ENCODE measurements at regions not wholly inside any gene's neighbourhood (a gene's known extent, or its start where the extent isn't known, plus 50 kb on each side); places are given as distances from the start of the nearest gene placed in this dataset.

DNA sequence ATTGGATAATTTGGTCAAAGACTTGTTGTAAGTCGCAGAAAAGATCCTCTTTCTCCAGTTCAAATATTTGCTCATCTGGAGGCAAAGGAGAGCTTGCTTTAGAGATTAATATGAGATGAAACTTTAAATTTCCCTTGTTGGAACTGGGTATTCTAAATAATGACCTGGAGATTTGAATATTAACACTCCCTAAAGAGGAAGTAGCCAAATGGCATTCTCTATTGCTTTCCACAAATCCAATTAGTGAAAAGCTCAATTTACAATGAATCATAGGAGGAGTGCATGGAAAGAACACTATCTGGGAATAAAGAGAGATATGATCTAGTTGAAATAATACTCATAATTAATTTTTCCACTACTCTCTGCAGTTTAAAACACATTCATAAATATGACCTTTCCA is 641.6 kb upstream of the TENM4 start:
- Histone ChIP-seq H3K27me3 (replicated peaks; ENCODE audit: control insufficient read depth, insufficient read depth, low read length) (no peaks in the 10 kb centered on the region), H3K4me3 (replicated peaks; ENCODE audit: low read depth, low read length) (no peak overlapping the region), H3K36me3 (ENCODE audit: control insufficient read depth, insufficient read depth, low read length) (no peaks in the 10 kb centered on the region)
- TF ChIP-seq, protein P1, sequence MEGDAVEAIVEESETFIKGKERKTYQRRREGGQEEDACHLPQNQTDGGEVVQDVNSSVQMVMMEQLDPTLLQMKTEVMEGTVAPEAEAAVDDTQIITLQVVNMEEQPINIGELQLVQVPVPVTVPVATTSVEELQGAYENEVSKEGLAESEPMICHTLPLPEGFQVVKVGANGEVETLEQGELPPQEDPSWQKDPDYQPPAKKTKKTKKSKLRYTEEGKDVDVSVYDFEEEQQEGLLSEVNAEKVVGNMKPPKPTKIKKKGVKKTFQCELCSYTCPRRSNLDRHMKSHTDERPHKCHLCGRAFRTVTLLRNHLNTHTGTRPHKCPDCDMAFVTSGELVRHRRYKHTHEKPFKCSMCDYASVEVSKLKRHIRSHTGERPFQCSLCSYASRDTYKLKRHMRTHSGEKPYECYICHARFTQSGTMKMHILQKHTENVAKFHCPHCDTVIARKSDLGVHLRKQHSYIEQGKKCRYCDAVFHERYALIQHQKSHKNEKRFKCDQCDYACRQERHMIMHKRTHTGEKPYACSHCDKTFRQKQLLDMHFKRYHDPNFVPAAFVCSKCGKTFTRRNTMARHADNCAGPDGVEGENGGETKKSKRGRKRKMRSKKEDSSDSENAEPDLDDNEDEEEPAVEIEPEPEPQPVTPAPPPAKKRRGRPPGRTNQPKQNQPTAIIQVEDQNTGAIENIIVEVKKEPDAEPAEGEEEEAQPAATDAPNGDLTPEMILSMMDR (IDR thresholded peaks at IDR 0.05; ENCODE audit: insufficient read depth, low read length, poor library complexity, severe bottlenecking): no peak
- no peak for DNase-seq (ENCODE audit: extremely low read depth, insufficient read length)

GRCh38 chr11:80077113-80077512 is 636.3 kb upstream of the TENM4 start:
- TF ChIP-seq, protein P1 (IDR thresholded peaks at IDR 0.05; ENCODE audit: insufficient read depth, low read length, poor library complexity, severe bottlenecking): no peak
- Histone ChIP-seq H3K4me3 (replicated peaks; ENCODE audit: low read depth, low read length) (no peak overlapping the region), H3K36me3 (ENCODE audit: control insufficient read depth, insufficient read depth, low read length) (no peaks in the 10 kb centered on the region), H3K27me3 (replicated peaks; ENCODE audit: control insufficient read depth, insufficient read depth, low read length) (no peaks in the 10 kb centered on the region)
- DNase-seq (ENCODE audit: extremely low read depth, insufficient read length): no peak

DNA sequence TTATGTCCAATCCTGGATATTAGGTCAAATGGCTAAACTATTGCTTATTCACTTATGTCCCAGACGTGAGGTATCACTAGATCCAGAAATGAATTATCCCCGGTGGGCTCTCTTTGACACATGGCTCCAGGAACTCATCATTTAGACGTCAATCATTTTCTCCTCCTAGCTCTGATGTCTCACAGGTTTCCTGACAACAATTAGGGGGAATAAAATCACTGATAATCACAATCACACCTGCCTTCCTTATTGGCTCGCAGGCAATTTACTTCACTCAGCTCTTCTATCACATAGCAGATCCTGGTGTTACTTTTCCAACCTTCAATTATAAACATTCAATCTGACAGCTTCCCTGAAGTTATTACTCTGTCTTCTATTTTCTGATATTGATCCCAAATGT is 634.0 kb upstream of the TENM4 start:
- TF ChIP-seq, protein P1 (IDR thresholded peaks at IDR 0.05; ENCODE audit: insufficient read depth, low read length, poor library complexity, severe bottlenecking): no peak

DNA sequence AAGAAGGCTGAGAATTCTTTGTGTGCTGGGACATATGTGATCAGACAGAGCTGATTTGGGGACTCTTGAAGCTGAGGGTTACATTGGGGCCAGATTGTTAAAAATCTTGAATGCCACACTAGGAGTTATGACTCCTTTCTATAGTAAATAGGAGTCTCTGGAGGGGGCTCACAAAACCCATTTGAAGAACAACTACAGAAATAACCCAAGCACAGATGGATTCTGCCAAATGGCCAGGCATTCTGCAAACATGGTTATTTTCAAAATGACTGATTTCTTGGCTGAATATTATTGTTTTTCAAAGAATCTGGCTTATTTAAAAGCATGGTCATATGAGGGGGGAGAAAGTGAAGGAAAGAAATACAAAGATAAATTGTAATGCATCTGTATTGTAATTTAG is 625.5 kb upstream of the TENM4 start:
- H3K4me3 ChIP-seq (replicated peaks; ENCODE audit: low read depth, low read length): no peak overlapping the region
- DNase-seq (ENCODE audit: extremely low read depth, insufficient read length): no peak
- H3K27me3 ChIP-seq (replicated peaks; ENCODE audit: control insufficient read depth, insufficient read depth, low read length): no peaks in the 10 kb centered on the region
- TF ChIP-seq, protein P1 (IDR thresholded peaks at IDR 0.05; ENCODE audit: insufficient read depth, low read length, poor library complexity, severe bottlenecking): no peak
- no peaks in the 10 kb centered on the region for H3K36me3 ChIP-seq (ENCODE audit: control insufficient read depth, insufficient read depth, low read length)

More for the DNA sequence above, 634.0 kb upstream of the TENM4 start:
- H3K36me3 ChIP-seq (ENCODE audit: control insufficient read depth, insufficient read depth, low read length): no peaks in the 10 kb centered on the region
- no peak overlapping the region for H3K4me3 ChIP-seq (replicated peaks; ENCODE audit: low read depth, low read length)
- H3K27me3 ChIP-seq (replicated peaks; ENCODE audit: control insufficient read depth, insufficient read depth, low read length): no peaks in the 10 kb centered on the region
- DNase-seq (ENCODE audit: extremely low read depth, insufficient read length): no peak

DNA sequence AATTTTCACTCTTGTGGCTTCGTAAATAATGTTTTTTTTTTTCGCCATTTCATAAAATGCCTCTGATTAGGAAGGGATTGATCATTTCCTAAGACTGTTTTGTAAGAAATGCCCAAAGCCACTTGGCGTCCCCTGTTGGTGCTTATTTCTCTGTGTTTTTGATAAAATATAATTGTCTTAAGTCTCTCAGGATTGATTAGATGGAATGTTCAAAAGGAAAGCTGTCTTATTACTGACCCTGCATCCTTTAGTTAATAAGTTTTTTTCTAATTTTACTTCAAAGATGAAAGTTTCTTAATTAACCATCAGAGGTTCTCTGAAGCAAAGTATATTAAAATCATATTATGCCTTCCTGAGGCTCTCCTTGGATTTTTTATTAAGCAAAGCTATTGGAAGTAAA is 624.3 kb upstream of the TENM4 start:
- TF ChIP-seq, protein P1 (IDR thresholded peaks at IDR 0.05; ENCODE audit: insufficient read depth, low read length, poor library complexity, severe bottlenecking): no peak
- Histone ChIP-seq H3K4me3 (replicated peaks; ENCODE audit: low read depth, low read length) (no peak overlapping the region), H3K36me3 (ENCODE audit: control insufficient read depth, insufficient read depth, low read length) (no peaks in the 10 kb centered on the region), H3K27me3 (replicated peaks; ENCODE audit: control insufficient read depth, insufficient read depth, low read length) (no peaks in the 10 kb centered on the region)
- DNase-seq (ENCODE audit: extremely low read depth, insufficient read length): no peak

DNA sequence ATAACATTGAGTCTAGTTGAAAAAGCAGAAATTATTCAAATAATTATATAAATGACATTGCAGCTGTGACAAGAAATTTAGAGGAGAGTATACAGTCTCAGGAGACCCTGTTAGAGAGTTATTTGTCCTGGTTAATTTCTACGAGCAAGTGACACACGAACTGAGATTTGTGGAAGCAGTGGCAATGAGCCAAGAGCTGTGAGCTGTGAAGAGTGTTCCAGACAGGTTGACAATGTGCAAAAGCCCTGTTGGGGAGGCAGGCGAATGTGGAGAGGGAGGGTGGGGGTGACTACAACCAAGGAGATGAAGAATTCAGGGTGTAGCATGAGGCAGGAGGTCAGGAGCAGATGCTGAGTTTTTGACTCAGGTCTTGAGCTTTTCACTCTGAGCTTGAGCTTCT is 620.2 kb upstream of the TENM4 start:
- H3K4me3 ChIP-seq (replicated peaks; ENCODE audit: low read depth, low read length): no peak overlapping the region
- no peaks in the 10 kb centered on the region for H3K36me3 ChIP-seq (ENCODE audit: control insufficient read depth, insufficient read depth, low read length)
- DNase-seq (ENCODE audit: extremely low read depth, insufficient read length): no peak
- H3K27me3 ChIP-seq (replicated peaks; ENCODE audit: control insufficient read depth, insufficient read depth, low read length): no peaks in the 10 kb centered on the region
- TF ChIP-seq, protein P1 (IDR thresholded peaks at IDR 0.05; ENCODE audit: insufficient read depth, low read length, poor library complexity, severe bottlenecking): no peak

Data from GM06990 (cell line).